GM20000 (cell line): ENCODE measurements at regions not wholly inside any gene's neighbourhood (a gene's known extent, or its start where the extent isn't known, plus 50 kb on each side); places are given as distances from the start of the nearest gene placed in this dataset.

Experiments used
- DNase-seq: peaks from one replicate; pipeline ENCODE4 v3.0.0; 2012; ENCODE audit warnings: low spot score
- CTCF ChIP-seq: IDR thresholded peaks from 2 replicates; pipeline ENCODE4 v1.5.1; 2012; ENCODE audit warnings: mild to moderate bottlenecking, control low read depth; ENCODE audit errors: extremely low read depth, missing control alignments

DNA sequence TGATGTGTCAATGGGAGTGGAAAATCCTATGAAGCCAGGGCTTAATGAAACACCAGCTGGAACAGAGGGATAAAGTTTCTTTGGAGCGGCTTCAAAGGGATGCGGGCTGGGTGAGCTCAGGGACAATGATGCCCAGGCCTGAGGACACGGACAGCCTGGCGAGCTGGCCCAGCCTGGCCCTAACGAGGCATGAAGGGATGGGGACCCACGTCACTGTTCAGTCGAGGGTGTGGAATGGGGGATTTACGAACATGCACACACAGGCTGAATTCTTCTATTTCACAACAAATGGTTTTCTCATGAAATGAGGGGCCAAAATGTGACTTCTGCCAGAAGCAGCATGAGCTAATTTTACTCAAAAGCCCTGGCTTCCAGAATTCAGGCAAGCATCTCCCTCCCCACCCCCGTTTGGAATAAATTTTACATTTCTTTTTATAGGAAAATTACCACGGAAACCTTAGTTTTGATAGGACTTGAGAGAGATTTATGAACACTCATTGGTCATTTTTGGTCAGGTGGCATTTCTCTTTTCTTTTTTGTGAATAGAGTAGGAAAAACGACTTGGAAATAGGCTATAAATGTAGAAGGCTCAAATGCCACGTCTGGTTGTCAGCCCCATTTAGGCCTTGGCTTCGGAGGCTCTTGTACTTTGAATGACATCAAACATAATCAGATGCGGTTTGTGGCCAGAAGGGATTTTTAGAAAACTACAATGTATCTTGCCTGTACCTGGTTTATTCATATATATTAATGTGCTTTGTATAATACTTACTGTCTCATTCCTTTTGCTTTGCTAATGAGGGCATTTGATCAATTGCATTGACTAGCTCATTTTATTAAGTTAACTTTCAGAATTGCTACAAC, 893.8 kb upstream of the CELF4 start:
- no peak for DNase-seq

GRCh38 chr18:38458698-38459097, 893.1 kb upstream of the CELF4 start:
- TF ChIP-seq CTCF = no peak
- no peak for DNase-seq

More for the DNA sequence above, 893.8 kb upstream of the CELF4 start:
- TF ChIP-seq CTCF = no peak

GRCh38 chr18:38456253-38456652, 890.7 kb upstream of the CELF4 start:
- TF ChIP-seq CTCF = no peak
- no peak for DNase-seq

- TF ChIP-seq CTCF = no peak
- no peak for DNase-seq
Observed at GRCh38 chr18:38454764-38455469, 889.3 kb upstream of the CELF4 start.

GRCh38 chr18:38453880-38454279, 888.3 kb upstream of the CELF4 start:
- DNase-seq = no peak
- TF ChIP-seq CTCF = no peak

GRCh38 chr18:38450876-38451275, 885.3 kb upstream of the CELF4 start:
- no peak for DNase-seq
- TF ChIP-seq CTCF = no peak

DNA sequence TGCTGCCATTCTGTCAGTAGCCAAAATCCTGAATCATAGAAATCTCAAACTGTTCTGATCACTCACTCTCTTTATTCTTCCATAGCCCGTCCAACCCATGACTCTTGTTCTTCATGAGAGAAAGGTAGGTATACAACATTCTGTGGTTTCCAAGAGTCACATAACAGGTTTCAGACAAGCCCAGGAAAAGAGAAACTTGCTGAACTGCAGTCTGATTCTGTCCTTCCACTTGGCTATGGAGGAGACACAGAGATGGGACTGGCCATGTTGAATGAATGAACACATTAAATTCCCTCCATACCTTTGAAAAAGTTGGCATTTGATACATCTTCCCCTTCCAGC, 880.2 kb upstream of the CELF4 start:
- TF ChIP-seq CTCF = no peak
- DNase-seq = no peak
